SHP77 (cell line): ENCODE measurements at regions not wholly inside any gene's neighbourhood (a gene's known extent, or its start where the extent isn't known, plus 50 kb on each side); places are given as distances from the start of the nearest gene placed in this dataset.
"Not testable (repeated sequence)": the region's sequence is repeated elsewhere in the genome, so short reads cannot be mapped to it uniquely, and the experiment has no call there.

ENCODE experiments used
- DNase-seq, 2 experiments: peaks; one replicate each; lab custom pipeline; 2025; lab: John Stamatoyannopoulos, UW

DNA sequence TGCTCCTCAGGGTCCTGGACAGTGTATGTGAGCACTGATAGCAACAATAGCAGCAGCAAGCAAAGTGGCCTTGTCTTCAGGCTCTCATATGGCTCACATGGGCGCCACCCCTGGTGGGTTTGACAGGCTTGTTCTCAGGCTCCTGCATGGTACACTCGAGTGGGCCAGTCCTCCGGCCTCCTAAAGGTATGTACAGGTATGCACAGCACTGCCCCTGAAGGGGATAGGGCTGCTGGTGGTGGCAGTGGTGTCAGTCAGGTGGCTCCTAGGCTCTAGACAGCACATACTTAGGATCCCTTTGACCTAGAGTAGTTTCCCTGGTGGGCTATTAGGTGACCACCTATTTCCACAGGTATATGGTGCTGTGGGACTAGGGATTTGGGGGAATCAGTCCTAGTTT lies 79.8 kb downstream of the LGALS9B start:
- DNase-seq, result not testable (repeated sequence)

DNA sequence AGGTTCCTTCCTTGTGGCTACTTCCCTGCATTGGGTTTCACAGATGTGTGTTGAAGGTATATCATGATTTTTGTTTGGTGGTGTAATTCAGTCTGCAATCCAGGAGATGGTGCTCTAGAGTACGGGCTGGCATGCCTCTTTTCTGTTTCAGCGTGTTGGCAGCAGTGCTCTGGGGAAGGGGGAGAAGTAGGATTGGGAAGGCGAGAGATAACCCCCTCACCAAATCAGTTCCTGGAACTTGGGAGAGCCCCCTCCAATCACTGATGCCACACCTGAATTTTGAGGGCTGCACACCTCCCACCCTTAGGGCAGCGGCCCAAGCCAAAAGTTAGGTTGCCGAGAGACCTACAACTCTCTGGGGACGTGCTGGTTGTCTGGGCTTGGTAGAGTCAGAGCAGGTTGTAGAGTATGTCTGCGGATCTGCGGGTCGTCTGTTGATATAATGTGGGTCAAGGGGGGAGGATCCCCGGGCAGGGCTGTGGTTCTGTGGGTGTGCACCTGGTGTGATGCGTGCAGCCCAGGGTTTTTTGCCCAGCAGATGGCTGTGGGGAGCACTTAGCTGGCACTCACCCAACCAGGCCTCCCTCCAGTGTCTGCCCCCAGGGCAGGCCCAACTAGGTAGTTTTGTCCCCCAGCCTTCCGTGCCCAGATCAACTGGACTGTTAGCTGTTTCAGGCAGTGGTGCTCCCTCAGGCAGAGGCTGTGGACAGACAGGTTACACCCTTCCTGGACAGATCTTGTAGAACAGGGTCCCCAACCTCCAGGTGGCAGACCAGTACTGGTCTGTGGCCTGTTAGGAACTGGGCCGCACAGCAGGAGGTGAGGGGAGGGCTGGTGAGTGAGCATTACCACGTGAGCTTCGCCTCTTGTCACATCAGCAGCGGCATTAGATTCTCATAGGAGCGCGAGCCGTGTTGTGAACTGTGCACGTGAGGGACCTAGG lies 85.7 kb downstream of the LGALS9B start:
- DNase-seq, result peak; percentile 46 to 77

GRCh38 chr17:20380625-20381024 lies 86.7 kb downstream of the LGALS9B start:
- DNase-seq, result not testable (repeated sequence)

GRCh38 chr17:20379251-20379650 lies 88.1 kb downstream of the LGALS9B start:
- not testable (repeated sequence) for DNase-seq

GRCh38 chr17:20376642-20377041 lies 90.7 kb downstream of the LGALS9B start:
- DNase-seq, result peak; percentile 52 to 71

DNA sequence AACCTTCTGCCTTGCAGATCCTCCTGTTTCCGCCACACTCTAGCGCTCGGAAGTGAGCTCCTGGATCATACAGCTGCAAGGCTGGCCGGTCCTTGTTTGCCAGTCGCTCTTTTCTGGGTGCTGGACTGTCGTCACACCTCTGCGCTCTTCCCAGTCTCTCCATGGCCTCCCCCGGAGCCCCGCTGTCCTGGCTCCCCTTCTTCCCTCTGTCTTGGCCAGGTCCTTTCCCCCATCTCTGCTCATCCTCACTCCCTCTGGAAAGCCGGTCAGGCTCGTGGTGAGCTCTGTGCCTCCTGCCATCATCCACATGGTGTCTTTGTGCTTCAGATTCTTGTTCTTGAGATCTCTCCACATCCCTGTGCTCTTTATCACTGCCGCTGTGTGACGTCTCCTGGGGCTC lies 91.6 kb downstream of the LGALS9B start:
- DNase-seq, result not testable (repeated sequence)
